DOHH2 (cell line): ENCODE measurements at regions not wholly inside any gene's neighbourhood (a gene's known extent, or its start where the extent isn't known, plus 50 kb on each side); places are given as distances from the start of the nearest gene placed in this dataset.

Experiments
- EZH2phosphoT487 ChIP-seq: fragments of 200-600 bp; sonication (generic); IDR thresholded peaks from 2 replicates; pipeline ENCODE4 v1.6.1; 2017; ENCODE audit warnings: borderline replicate concordance, mild to moderate bottlenecking, antibody characterized with exemption, low read length, moderate library complexity, mixed read lengths
- TF ChIP-seq, protein P1 (sequence below): fragments of 200-600 bp; sonication (generic); IDR thresholded peaks from one replicate; pipeline ENCODE4 v1.5.1; 2014; ENCODE audit warnings: antibody characterized with exemption, mild to moderate bottlenecking, low read depth, low read length; ENCODE audit not compliant: poor library complexity, severe bottlenecking

- TF ChIP-seq, protein P1, sequence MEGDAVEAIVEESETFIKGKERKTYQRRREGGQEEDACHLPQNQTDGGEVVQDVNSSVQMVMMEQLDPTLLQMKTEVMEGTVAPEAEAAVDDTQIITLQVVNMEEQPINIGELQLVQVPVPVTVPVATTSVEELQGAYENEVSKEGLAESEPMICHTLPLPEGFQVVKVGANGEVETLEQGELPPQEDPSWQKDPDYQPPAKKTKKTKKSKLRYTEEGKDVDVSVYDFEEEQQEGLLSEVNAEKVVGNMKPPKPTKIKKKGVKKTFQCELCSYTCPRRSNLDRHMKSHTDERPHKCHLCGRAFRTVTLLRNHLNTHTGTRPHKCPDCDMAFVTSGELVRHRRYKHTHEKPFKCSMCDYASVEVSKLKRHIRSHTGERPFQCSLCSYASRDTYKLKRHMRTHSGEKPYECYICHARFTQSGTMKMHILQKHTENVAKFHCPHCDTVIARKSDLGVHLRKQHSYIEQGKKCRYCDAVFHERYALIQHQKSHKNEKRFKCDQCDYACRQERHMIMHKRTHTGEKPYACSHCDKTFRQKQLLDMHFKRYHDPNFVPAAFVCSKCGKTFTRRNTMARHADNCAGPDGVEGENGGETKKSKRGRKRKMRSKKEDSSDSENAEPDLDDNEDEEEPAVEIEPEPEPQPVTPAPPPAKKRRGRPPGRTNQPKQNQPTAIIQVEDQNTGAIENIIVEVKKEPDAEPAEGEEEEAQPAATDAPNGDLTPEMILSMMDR: no peak
- no peak for TF ChIP-seq EZH2phosphoT487
These were observed 469.9 kb downstream of the ARHGEF28 start for GRCh38 chr5:74095871-74096270.
